Right atrium auricular region (tissue), 2 donors: ENCODE measurements at regions not wholly inside any gene's neighbourhood (a gene's known extent, or its start where the extent isn't known, plus 50 kb on each side); places are given as distances from the start of the nearest gene placed in this dataset.

Experiments
- DNase-seq: peaks from one replicate; pipeline ENCODE4 v3.0.0-alpha.2; 2019; ENCODE audit warnings: low spot score
- H3K27ac ChIP-seq, 2 donors: fragments of 200-600 bp; sonication (generic); 1 replicate in 1 of 2; 2 replicates in 1 of 2; pipeline ENCODE4 v1.5.1; 2016 to 2019
- H3K27me3 ChIP-seq, 2 donors: fragments of 200-600 bp; sonication (generic); one replicate each; pipeline versions ENCODE4 v1.5.1 to v1.6.0; 2017 to 2019
- H3K36me3 ChIP-seq: fragments of 200-600 bp; sonication (generic); one replicate; pipeline ENCODE4 v1.5.1; 2016
- H3K4me1 ChIP-seq, 2 donors: fragments of 200-600 bp; sonication (generic); one replicate each; pipeline versions ENCODE4 v1.5.1 to v1.6.0; 2017 to 2019
- H3K4me3 ChIP-seq, 2 donors: fragments of 200-600 bp; sonication (generic); 1 replicate in 1 of 2; 2 replicates in 1 of 2; pipeline ENCODE4 v1.5.1; 2017 to 2019; ENCODE audit warnings: mild to moderate bottlenecking in 1 of 2, moderate library complexity in 1 of 2
- H3K9me3 ChIP-seq, 2 donors: fragments of 200-600 bp; sonication (generic); one replicate each; pipeline ENCODE4 v1.5.1; 2019
- CTCF ChIP-seq, 2 donors: fragments of 200-600 bp; sonication (generic); IDR thresholded peaks; one replicate each; pipeline ENCODE4 v1.5.1; 2019; ENCODE audit warnings: antibody characterized with exemption in 2 of 2

GRCh38 chr6:71457929-71458328, 169.3 kb downstream of the OGFRL1 start:
- no peak for TF ChIP-seq CTCF (IDR thresholded peaks at IDR 0.05)
- no peaks in the 10 kb centered on the region for H3K27me3 ChIP-seq
- no peaks in the 10 kb centered on the region for H3K9me3 ChIP-seq
- no peak overlapping the region for H3K27ac ChIP-seq
- DNase-seq: no peak
- H3K4me3 ChIP-seq: no peak overlapping the region
- no peaks in the 10 kb centered on the region for H3K36me3 ChIP-seq
- no peaks in the 10 kb centered on the region for H3K4me1 ChIP-seq

GRCh38 chr6:71459162-71459561, 170.6 kb downstream of the OGFRL1 start:
- H3K9me3 ChIP-seq: peaks cover 0 to 6% of the 10 kb centered on the region in 2 donors
- H3K4me3 ChIP-seq: no peak overlapping the region
- no peak overlapping the region for H3K27ac ChIP-seq
- H3K36me3 ChIP-seq: no peaks in the 10 kb centered on the region
- H3K4me1 ChIP-seq: no peaks in the 10 kb centered on the region
- H3K27me3 ChIP-seq: no peaks in the 10 kb centered on the region
- no peak for DNase-seq
- TF ChIP-seq CTCF (IDR thresholded peaks at IDR 0.05): no peak

GRCh38 chr6:71460933-71461332, 172.3 kb downstream of the OGFRL1 start:
- Histone ChIP-seq H3K36me3 (no peaks in the 10 kb centered on the region), H3K4me1 (no peaks in the 10 kb centered on the region), H3K4me3 (no peak overlapping the region), H3K9me3 (peaks cover 0 to 24% of the 10 kb centered on the region in 2 donors), H3K27ac (no peak overlapping the region), H3K27me3 (no peaks in the 10 kb centered on the region)
- no peak for TF ChIP-seq CTCF (IDR thresholded peaks at IDR 0.05)
- no peak for DNase-seq

- Histone ChIP-seq H3K27me3 (no peaks in the 10 kb centered on the region), H3K36me3 (no peaks in the 10 kb centered on the region), H3K4me3 (no peak overlapping the region), H3K9me3 (peaks cover 0 to 24% of the 10 kb centered on the region in 2 donors), H3K27ac (no peak overlapping the region), H3K4me1 (no peaks in the 10 kb centered on the region)
- DNase-seq: no peak
- no peak for TF ChIP-seq CTCF (IDR thresholded peaks at IDR 0.05)
These were observed 174.4 kb downstream of the OGFRL1 start for GRCh38 chr6:71463061-71463460.

GRCh38 chr6:71465096-71465495, 176.5 kb downstream of the OGFRL1 start:
- TF ChIP-seq CTCF (IDR thresholded peaks at IDR 0.05): no peak
- DNase-seq: no peak
- Histone ChIP-seq H3K27ac (no peak overlapping the region), H3K4me1 (no peaks in the 10 kb centered on the region), H3K9me3 (peaks cover 0 to 24% of the 10 kb centered on the region in 2 donors), H3K4me3 (no peak overlapping the region), H3K27me3 (no peaks in the 10 kb centered on the region), H3K36me3 (no peaks in the 10 kb centered on the region)

- Histone ChIP-seq H3K4me1 (no peaks in the 10 kb centered on the region), H3K9me3 (peaks cover 0 to 24% of the 10 kb centered on the region in 2 donors), H3K27ac (no peak overlapping the region), H3K27me3 (no peaks in the 10 kb centered on the region), H3K4me3 (no peak overlapping the region), H3K36me3 (no peaks in the 10 kb centered on the region)
- TF ChIP-seq CTCF (IDR thresholded peaks at IDR 0.05): no peak
- no peak for DNase-seq
These were observed 177.8 kb downstream of the OGFRL1 start for GRCh38 chr6:71466362-71466761.
